GM12873 (cell line): ENCODE measurements at regions not wholly inside any gene's neighbourhood (a gene's known extent, or its start where the extent isn't known, plus 50 kb on each side); places are given as distances from the start of the nearest gene placed in this dataset.

Source experiments
- TF ChIP-seq, protein P1 (sequence below): IDR thresholded peaks from 2 replicates; pipeline ENCODE4 v1.5.1; 2012; ENCODE audit warnings: low read depth, mild to moderate bottlenecking, moderate library complexity, low read length, control low read depth; ENCODE audit not compliant: insufficient read depth; ENCODE audit errors: missing control alignments

DNA sequence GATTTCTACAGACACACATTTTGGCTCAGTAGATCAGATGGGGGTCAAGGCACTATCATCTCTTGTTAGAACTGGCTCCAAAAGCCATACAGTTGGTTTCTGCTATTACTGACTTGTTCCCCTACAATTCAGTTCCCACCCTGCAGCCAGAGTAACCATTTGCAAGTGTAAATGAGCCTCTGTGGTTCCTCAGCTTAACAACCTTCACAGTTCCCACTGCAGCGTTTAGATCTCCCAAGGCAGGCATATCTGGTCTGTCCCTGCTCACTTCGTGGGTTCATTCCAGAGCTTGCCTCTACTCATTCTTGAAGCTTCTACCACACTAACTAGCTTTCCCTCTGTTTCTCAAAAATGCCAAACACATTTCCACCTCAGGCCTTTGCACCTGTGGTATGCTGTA, 186.1 kb downstream of the CBLN1 start:
- TF ChIP-seq, protein P1, sequence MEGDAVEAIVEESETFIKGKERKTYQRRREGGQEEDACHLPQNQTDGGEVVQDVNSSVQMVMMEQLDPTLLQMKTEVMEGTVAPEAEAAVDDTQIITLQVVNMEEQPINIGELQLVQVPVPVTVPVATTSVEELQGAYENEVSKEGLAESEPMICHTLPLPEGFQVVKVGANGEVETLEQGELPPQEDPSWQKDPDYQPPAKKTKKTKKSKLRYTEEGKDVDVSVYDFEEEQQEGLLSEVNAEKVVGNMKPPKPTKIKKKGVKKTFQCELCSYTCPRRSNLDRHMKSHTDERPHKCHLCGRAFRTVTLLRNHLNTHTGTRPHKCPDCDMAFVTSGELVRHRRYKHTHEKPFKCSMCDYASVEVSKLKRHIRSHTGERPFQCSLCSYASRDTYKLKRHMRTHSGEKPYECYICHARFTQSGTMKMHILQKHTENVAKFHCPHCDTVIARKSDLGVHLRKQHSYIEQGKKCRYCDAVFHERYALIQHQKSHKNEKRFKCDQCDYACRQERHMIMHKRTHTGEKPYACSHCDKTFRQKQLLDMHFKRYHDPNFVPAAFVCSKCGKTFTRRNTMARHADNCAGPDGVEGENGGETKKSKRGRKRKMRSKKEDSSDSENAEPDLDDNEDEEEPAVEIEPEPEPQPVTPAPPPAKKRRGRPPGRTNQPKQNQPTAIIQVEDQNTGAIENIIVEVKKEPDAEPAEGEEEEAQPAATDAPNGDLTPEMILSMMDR, result no peak

DNA sequence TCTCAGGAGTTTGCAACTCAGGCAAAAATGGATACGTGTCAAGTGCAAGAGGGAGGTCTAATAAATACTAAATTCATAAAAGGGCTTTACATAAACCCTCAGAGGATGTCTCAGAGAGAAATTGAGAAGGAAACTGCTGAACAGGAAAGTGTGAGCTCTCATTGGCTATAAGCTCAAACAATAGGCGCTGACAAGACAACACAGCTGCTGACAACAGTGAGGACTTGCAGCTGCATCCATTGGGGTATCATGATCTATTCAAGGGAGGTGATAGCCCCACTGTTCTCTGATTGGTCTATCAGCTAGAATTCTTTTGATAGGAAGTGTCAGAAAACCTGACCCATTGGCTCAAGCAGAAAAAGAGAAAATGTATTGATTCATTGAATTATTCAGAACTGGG, 187.2 kb downstream of the CBLN1 start:
- TF ChIP-seq, protein P1, result no peak

DNA sequence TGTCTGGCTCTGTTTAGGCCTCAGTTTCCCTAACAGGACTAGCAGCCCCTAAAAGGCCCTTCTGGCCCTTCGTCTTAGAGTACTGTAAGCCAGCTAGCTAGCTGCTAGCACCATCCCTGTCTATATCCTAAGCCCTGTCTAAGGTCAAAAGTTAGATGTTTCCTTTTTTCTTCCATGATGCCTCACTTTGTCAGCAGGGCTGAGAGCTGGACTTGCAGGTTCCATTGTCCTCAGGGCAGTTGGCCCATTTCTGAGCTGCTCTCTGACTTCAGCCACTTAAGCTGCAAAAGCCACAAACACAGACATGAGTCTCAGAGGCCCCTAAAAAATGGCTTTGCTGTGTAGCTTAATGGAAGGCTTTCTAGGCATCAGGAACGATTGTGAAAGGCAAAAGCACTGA, 187.7 kb downstream of the CBLN1 start:
- TF ChIP-seq, protein P1, result no peak

DNA sequence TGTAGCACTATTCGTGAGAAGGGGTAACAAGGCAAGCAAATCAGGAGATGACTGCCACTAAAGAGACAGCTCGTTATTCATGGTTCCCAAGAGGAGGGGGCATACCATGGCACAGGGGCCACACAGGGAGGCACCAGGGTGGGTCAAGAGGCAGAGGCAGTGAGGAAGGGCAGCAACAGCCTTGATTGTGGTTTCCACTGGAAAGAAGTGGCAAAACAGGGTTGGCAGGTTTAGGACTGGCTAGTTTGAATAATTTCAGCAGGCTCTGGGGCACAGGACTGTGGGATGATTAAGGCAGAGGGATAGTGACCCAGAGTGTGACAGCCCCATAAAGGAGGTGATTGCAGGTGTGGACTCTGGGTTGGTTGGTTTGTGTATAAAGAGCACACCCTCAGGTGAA, 188.9 kb downstream of the CBLN1 start:
- TF ChIP-seq, protein P1, result no peak

DNA sequence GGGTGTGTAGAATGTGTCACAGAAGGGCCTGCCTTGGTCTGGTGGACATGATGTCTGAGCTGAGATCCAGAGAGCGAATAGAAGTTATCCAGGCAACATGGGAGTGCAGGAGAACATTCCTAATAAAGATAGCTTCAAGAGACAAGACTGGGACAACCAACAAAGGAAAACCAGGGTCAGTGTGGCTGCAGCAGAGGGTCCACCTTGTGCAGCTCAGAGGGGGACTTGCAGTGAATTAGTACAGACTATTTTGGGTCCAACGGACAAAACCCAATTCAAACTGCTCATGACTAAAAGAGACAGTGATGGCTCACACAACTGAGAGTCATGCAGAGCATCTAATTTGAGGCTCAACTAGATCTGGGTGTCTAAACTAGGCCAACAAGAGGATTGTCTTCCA, 192.1 kb downstream of the CBLN1 start:
- TF ChIP-seq, protein P1, result no peak

DNA sequence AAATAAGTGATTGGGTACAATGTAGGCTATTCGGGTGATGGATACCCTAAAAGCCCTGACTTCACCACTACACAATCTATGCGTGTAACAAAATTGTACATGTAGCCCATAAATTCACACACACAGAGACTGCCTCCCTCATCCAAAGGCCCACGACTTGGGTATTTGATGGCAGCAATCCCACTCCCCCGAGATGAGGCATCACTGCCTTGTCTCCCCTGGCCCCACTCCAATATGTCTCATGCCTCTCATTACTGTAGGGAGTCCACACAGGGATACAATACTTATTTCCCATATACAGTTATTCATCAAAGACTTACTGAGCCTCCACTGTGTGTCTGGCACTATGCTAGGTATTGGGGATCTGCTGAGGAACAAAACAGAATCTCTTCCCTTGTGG, 192.6 kb downstream of the CBLN1 start:
- TF ChIP-seq, protein P1, result no peak

DNA sequence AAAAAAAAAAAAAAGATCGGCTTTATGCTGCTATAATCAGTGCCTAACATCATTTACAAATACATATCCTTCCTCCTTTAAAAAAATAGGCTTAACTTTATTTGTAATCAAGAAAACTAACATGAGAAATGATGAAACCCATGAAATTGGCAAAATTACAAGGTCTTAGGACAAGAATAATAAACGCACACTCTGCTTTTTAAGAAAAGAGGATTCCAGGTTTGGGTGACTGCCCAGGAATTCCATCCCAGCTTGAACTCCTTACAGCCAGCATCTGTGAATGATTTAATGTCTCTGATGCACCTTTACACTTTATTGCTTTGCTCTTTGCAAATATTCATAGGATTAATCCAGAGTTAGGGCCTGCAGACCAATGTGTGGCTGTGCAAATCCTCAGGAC, 196.0 kb downstream of the CBLN1 start:
- TF ChIP-seq, protein P1, result no peak
